ENCODE measurements at regions not wholly inside any gene's neighbourhood (a gene's known extent, or its start where the extent isn't known, plus 50 kb on each side); places are given as distances from the start of the nearest gene placed in this dataset.

- TF ChIP-seq, protein P1, sequence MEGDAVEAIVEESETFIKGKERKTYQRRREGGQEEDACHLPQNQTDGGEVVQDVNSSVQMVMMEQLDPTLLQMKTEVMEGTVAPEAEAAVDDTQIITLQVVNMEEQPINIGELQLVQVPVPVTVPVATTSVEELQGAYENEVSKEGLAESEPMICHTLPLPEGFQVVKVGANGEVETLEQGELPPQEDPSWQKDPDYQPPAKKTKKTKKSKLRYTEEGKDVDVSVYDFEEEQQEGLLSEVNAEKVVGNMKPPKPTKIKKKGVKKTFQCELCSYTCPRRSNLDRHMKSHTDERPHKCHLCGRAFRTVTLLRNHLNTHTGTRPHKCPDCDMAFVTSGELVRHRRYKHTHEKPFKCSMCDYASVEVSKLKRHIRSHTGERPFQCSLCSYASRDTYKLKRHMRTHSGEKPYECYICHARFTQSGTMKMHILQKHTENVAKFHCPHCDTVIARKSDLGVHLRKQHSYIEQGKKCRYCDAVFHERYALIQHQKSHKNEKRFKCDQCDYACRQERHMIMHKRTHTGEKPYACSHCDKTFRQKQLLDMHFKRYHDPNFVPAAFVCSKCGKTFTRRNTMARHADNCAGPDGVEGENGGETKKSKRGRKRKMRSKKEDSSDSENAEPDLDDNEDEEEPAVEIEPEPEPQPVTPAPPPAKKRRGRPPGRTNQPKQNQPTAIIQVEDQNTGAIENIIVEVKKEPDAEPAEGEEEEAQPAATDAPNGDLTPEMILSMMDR (IDR thresholded peaks at IDR 0.05; ENCODE audit: control insufficient read depth, insufficient read depth, low read depth, low read length, missing control alignments): no peak
- no peak for DNase-seq (ENCODE audit: low read depth)
- H3K4me3 ChIP-seq (ENCODE audit: control insufficient read depth, low read depth, low read length): no peak overlapping the region
These were observed 1441.6 kb downstream of the SUCLG1 start for GRCh38 chr2:83017366-83018090.

GRCh38 chr2:83016343-83017110 is 1442.6 kb downstream of the SUCLG1 start:
- TF ChIP-seq, protein P1 (IDR thresholded peaks at IDR 0.05; ENCODE audit: control insufficient read depth, insufficient read depth, low read depth, low read length, missing control alignments): no peak
- no peak for DNase-seq (ENCODE audit: low read depth)
- H3K4me3 ChIP-seq (ENCODE audit: control insufficient read depth, low read depth, low read length): no peak overlapping the region

DNA sequence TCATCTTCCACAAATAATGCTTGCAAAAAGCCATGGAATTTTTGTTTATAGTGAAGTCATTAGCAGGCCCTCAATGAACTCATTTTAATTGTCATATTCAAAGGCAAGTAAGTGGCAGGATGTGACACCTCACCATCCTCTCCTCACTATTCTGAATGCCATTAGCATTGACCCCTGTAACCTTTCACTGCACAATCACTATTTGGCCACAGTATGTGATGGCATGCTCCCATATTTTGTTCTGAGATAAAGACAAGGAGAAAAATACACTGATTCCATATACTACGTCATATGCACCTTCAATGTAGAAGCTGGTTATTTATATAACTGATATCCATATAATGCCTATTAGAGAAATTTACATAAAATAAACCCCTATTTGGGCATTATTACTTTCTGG is 1443.2 kb downstream of the SUCLG1 start:
- H3K4me3 ChIP-seq (ENCODE audit: control insufficient read depth, low read depth, low read length): no peak overlapping the region
- no peak for DNase-seq (ENCODE audit: low read depth)
- TF ChIP-seq, protein P1 (IDR thresholded peaks at IDR 0.05; ENCODE audit: control insufficient read depth, insufficient read depth, low read depth, low read length, missing control alignments): no peak

DNA sequence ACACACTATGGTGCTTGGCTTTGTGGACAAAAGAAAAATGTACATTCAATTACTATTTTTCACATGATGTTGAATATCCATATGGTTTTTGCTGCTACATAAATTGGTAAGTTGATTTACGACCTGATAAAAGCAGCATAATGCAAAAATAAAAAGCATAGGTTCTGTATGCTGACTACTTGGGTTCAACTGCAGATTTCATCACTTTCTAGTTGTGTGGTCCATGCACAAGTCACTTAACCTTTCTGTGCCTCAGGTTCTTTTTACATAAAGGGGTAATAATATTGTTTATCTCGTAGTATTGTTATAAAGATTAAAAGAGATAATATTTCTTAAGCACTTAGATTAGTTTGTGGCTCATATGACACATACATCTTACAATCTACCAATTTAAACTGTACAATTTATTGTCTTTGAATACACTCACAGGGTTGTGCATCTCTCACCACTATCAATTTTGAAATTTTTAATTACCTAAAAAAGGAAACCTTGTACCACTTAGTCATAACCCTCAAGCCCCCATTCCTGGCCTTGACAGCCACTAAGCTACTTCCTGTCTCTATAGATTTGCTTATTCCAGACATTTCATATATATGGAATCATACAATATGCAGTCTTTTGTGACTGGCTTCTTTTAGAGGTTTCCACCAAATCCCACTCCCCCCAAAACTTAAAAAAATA is 1443.9 kb downstream of the SUCLG1 start:
- TF ChIP-seq, protein P1 (IDR thresholded peaks at IDR 0.05; ENCODE audit: control insufficient read depth, insufficient read depth, low read depth, low read length, missing control alignments): no peak
- no peak overlapping the region for H3K4me3 ChIP-seq (ENCODE audit: control insufficient read depth, low read depth, low read length)
- DNase-seq (ENCODE audit: low read depth): no peak

- no peak for DNase-seq (ENCODE audit: low read depth)
- no peak overlapping the region for H3K4me3 ChIP-seq (ENCODE audit: control insufficient read depth, low read depth, low read length)
- TF ChIP-seq, protein P1 (IDR thresholded peaks at IDR 0.05; ENCODE audit: control insufficient read depth, insufficient read depth, low read depth, low read length, missing control alignments): no peak
These were observed 1444.6 kb downstream of the SUCLG1 start for GRCh38 chr2:83014462-83014861.

- TF ChIP-seq, protein P1 (IDR thresholded peaks at IDR 0.05; ENCODE audit: control insufficient read depth, insufficient read depth, low read depth, low read length, missing control alignments): no peak
- DNase-seq (ENCODE audit: low read depth): no peak
- no peak overlapping the region for H3K4me3 ChIP-seq (ENCODE audit: control insufficient read depth, low read depth, low read length)
These were observed 1452.1 kb downstream of the SUCLG1 start for GRCh38 chr2:83006961-83007360.
